Transverse colon (tissue), 4 donors: ENCODE measurements at regions not wholly inside any gene's neighbourhood (a gene's known extent, or its start where the extent isn't known, plus 50 kb on each side); places are given as distances from the start of the nearest gene placed in this dataset.

Experiments
- CTCF ChIP-seq, 5 experiments: fragments of 200-600 bp in 3 of 5; fragments of 450-650 bp in 2 of 5; sonication (generic) in 3 of 5; IDR thresholded peaks; 1 replicate in 2 of 5; 2 replicates in 3 of 5; pipeline ENCODE4 v1.5.1; 2016 to 2017; ENCODE audit warnings: antibody characterized with exemption in 5 of 5, inconsistent platforms in 3 of 5, mild to moderate bottlenecking in 2 of 5, moderate library complexity in 1 of 5
- POLR2AphosphoS5 ChIP-seq, 3 donors: sonication (generic); formaldehyde crosslinking; IDR thresholded peaks; one replicate each; pipeline ENCODE4 v1.6.1; 2016; ENCODE audit warnings: antibody characterized with exemption in 3 of 3

GRCh38 chr4:14929669-14930068 lies 72.6 kb upstream of the CPEB2 start:
- TF ChIP-seq POLR2AphosphoS5 (IDR thresholded peaks at IDR 0.05), result no peak
- TF ChIP-seq CTCF (IDR thresholded peaks at IDR 0.05), result no peak
